GM23338 (cell line): ENCODE measurements at regions not wholly inside any gene's neighbourhood (a gene's known extent, or its start where the extent isn't known, plus 50 kb on each side); places are given as distances from the start of the nearest gene placed in this dataset.

Experiments
- ATAC-seq: fragments of 200-7000 bp; cut with Tn5 transposase; 3 replicates; pipeline ENCODE4 v1.9.1; 2020
- DNase-seq: peaks from one replicate; pipeline ENCODE4 v3.0.0-alpha.2; 2015; ENCODE audit warnings: low spot score
- H2AFZ ChIP-seq: fragments of 200-600 bp; sonication (generic); 2 replicates; pipeline ENCODE4 v1.8.0; 2016; ENCODE audit warnings: antibody characterized with exemption, mild to moderate bottlenecking, moderate library complexity
- H3F3A ChIP-seq: fragments of 200-600 bp; sonication (generic); replicated peaks from 2 replicates; pipeline ENCODE4 v1.8.0; 2017; ENCODE audit warnings: antibody characterized with exemption, mixed run types, low read depth
- H3K27ac ChIP-seq: fragments of 200-600 bp; sonication (generic); 2 replicates; pipeline ENCODE4 v1.6.1; 2016; ENCODE audit warnings: low read depth
- H3K27me3 ChIP-seq: fragments of 200-600 bp; sonication (generic); 2 replicates; pipeline ENCODE4 v1.8.0; 2016; ENCODE audit warnings: mild to moderate bottlenecking, mixed run types, moderate library complexity; ENCODE audit not compliant: insufficient read depth
- H3K36me3 ChIP-seq: fragments of 200-600 bp; sonication (generic); 2 replicates; pipeline ENCODE4 v1.8.0; 2016; ENCODE audit warnings: mild to moderate bottlenecking; ENCODE audit not compliant: insufficient read depth
- H3K4me1 ChIP-seq: fragments of 200-600 bp; sonication (generic); 2 replicates; pipeline ENCODE4 v1.8.0; 2016; ENCODE audit warnings: mild to moderate bottlenecking, moderate library complexity; ENCODE audit not compliant: insufficient read depth
- H3K4me2 ChIP-seq: fragments of 200-600 bp; sonication (generic); 2 replicates; pipeline ENCODE4 v1.7.1; 2017; ENCODE audit warnings: mixed run types
- H3K4me3 ChIP-seq: fragments of 200-600 bp; sonication (generic); 2 replicates; pipeline ENCODE4 v1.6.1; 2016; ENCODE audit warnings: mixed run types
- H3K79me2 ChIP-seq: fragments of 200-600 bp; sonication (generic); replicated peaks from 2 replicates; pipeline ENCODE4 v1.8.0; 2017; ENCODE audit warnings: mild to moderate bottlenecking; ENCODE audit not compliant: insufficient read depth
- H3K9me2 ChIP-seq: fragments of 200-600 bp; sonication (generic); 2 replicates; pipeline ENCODE4 v1.8.0; 2017; ENCODE audit not compliant: insufficient read depth
- H4K20me1 ChIP-seq: fragments of 200-600 bp; sonication (generic); replicated peaks from 2 replicates; pipeline ENCODE4 v1.8.0; 2017; ENCODE audit warnings: mild to moderate bottlenecking; ENCODE audit not compliant: insufficient read depth
- H3K27ac Mint-ChIP-seq: 2 replicates; pipeline ENCODE4 v1.8.0; 2020; ENCODE audit warnings: inconsistent platforms, mild to moderate bottlenecking, moderate library complexity, mixed read lengths
- H3K27me3 Mint-ChIP-seq: 3 replicates; pipeline ENCODE4 v1.8.0; 2022; ENCODE audit warnings: low read depth, mild to moderate bottlenecking, moderate library complexity, mixed read lengths, inconsistent platforms; ENCODE audit not compliant: insufficient read depth, poor library complexity
- H3K36me3 Mint-ChIP-seq: 3 replicates; pipeline ENCODE4 v1.8.0; 2021; ENCODE audit warnings: low read depth, mild to moderate bottlenecking, inconsistent platforms, moderate library complexity, mixed read lengths
- H3K4me1 Mint-ChIP-seq: 3 replicates; pipeline ENCODE4 v1.8.0; 2020; ENCODE audit warnings: mild to moderate bottlenecking, inconsistent platforms, mixed read lengths
- H3K4me3 Mint-ChIP-seq: 3 replicates; pipeline ENCODE4 v1.8.0; 2021; ENCODE audit warnings: moderate library complexity, mild to moderate bottlenecking, inconsistent platforms, mixed read lengths
- H3K9me3 Mint-ChIP-seq: 3 replicates; pipeline ENCODE4 v1.8.0; 2020; ENCODE audit warnings: moderate library complexity, mild to moderate bottlenecking, inconsistent platforms, mixed read lengths
- CREB1 ChIP-seq: fragments of 250-450 bp; sonication (Bioruptor Pico); IDR thresholded peaks from 2 replicates; pipeline ENCODE4 v1.5.0; 2020; ENCODE audit warnings: low read depth, mild to moderate bottlenecking, moderate library complexity
- ETS1 ChIP-seq: IDR thresholded peaks from 2 replicates; pipeline ENCODE4 v1.6.1; 2016; ENCODE audit warnings: antibody characterized with exemption
- EZH2 ChIP-seq: fragments of 200-600 bp; sonication (generic); IDR thresholded peaks from one replicate; pipeline ENCODE4 v1.8.0; 2017; ENCODE audit warnings: antibody characterized with exemption, mild to moderate bottlenecking, low read depth; ENCODE audit not compliant: unreplicated experiment
- EZH2phosphoT487 ChIP-seq: fragments of 200-600 bp; sonication (generic); IDR thresholded peaks from one replicate; pipeline ENCODE4 v1.8.1; 2018; ENCODE audit warnings: antibody characterized with exemption; ENCODE audit not compliant: unreplicated experiment
- JUNB ChIP-seq: IDR thresholded peaks from one replicate; pipeline ENCODE4 v1.6.1; 2016; ENCODE audit warnings: antibody characterized with exemption; ENCODE audit not compliant: unreplicated experiment
- NANOG ChIP-seq: IDR thresholded peaks from 2 replicates; pipeline ENCODE4 v1.6.1; 2016; ENCODE audit warnings: antibody characterized with exemption, borderline replicate concordance
- POLR2AphosphoS5 ChIP-seq: IDR thresholded peaks from 2 replicates; pipeline ENCODE4 v1.6.1; 2016; ENCODE audit warnings: antibody characterized with exemption, low read depth
- STAT1 ChIP-seq: IDR thresholded peaks from one replicate; pipeline ENCODE4 v1.6.1; 2016; ENCODE audit warnings: antibody characterized with exemption; ENCODE audit not compliant: unreplicated experiment
- ZNF114 ChIP-seq: fragments of 250-450 bp; sonication (Bioruptor Pico); IDR thresholded peaks from 2 replicates; pipeline ENCODE4 v1.5.0; 2020; ENCODE audit warnings: mild to moderate bottlenecking, moderate library complexity
- ZNF331 ChIP-seq: fragments of 250-450 bp; sonication (Bioruptor Pico); IDR thresholded peaks from 2 replicates; pipeline ENCODE4 v1.5.0; 2020; ENCODE audit warnings: low read depth, mild to moderate bottlenecking, moderate library complexity
- ZNF462 ChIP-seq: fragments of 250-450 bp; sonication (Bioruptor Pico); IDR thresholded peaks from 2 replicates; pipeline ENCODE4 v1.5.0; 2020; ENCODE audit warnings: mild to moderate bottlenecking, moderate library complexity
- TF ChIP-seq, protein P1 (sequence below): IDR thresholded peaks from one replicate; pipeline ENCODE4 v1.6.1; 2018; ENCODE audit warnings: antibody characterized with exemption; ENCODE audit not compliant: unreplicated experiment
- TF ChIP-seq, protein P2 (sequence below), 2 experiments: fragments of 200-600 bp in 1 of 2; sonication (generic) in 1 of 2; conservative IDR thresholded peaks; 2 replicates each; pipeline versions ENCODE4 v1.5.1 to v1.6.1; 2016 to 2017; ENCODE audit warnings: antibody characterized with exemption in 2 of 2, low read depth in 2 of 2, mild to moderate bottlenecking in 2 of 2, moderate library complexity in 1 of 2

GRCh38 chr7:360454-361100 lies 70.6 kb downstream of the FOXL3 start:
- no peak overlapping the region for H3K27ac Mint-ChIP-seq
- peak overlapping the region; percentile 32; the same call in 1 of the 2 replicates for H3K27ac ChIP-seq
- H3K9me2 ChIP-seq = no peaks in the 10 kb centered on the region
- no peak overlapping the region for H3K4me3 ChIP-seq
- H3K27me3 Mint-ChIP-seq = no peaks in the 10 kb centered on the region
- no peak overlapping the region for H3K4me3 Mint-ChIP-seq
- H3K36me3 ChIP-seq = no peaks in the 10 kb centered on the region
- H3K9me3 Mint-ChIP-seq = no peaks in the 10 kb centered on the region; the same call in 2 of the 3 replicates
- no peak overlapping the region for H3K4me2 ChIP-seq
- no peaks in the 10 kb centered on the region for H3K27me3 ChIP-seq
- peaks cover 16% of the 10 kb centered on the region for H3K4me1 Mint-ChIP-seq
- no peaks in the 10 kb centered on the region for H4K20me1 ChIP-seq
- no peaks in the 10 kb centered on the region for H3K79me2 ChIP-seq
- no peak for TF ChIP-seq ZNF114 (CRISPR knock-in tag)
- no peak for TF ChIP-seq ZNF331 (CRISPR knock-in tag)
- TF ChIP-seq ZNF462 (CRISPR knock-in tag) = no peak
- no peak for TF ChIP-seq ETS1
- TF ChIP-seq, protein P1, sequence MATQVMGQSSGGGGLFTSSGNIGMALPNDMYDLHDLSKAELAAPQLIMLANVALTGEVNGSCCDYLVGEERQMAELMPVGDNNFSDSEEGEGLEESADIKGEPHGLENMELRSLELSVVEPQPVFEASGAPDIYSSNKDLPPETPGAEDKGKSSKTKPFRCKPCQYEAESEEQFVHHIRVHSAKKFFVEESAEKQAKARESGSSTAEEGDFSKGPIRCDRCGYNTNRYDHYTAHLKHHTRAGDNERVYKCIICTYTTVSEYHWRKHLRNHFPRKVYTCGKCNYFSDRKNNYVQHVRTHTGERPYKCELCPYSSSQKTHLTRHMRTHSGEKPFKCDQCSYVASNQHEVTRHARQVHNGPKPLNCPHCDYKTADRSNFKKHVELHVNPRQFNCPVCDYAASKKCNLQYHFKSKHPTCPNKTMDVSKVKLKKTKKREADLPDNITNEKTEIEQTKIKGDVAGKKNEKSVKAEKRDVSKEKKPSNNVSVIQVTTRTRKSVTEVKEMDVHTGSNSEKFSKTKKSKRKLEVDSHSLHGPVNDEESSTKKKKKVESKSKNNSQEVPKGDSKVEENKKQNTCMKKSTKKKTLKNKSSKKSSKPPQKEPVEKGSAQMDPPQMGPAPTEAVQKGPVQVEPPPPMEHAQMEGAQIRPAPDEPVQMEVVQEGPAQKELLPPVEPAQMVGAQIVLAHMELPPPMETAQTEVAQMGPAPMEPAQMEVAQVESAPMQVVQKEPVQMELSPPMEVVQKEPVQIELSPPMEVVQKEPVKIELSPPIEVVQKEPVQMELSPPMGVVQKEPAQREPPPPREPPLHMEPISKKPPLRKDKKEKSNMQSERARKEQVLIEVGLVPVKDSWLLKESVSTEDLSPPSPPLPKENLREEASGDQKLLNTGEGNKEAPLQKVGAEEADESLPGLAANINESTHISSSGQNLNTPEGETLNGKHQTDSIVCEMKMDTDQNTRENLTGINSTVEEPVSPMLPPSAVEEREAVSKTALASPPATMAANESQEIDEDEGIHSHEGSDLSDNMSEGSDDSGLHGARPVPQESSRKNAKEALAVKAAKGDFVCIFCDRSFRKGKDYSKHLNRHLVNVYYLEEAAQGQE = no peak
- no peak for TF ChIP-seq POLR2AphosphoS5
- no peak for TF ChIP-seq JUNB
- no peak for TF ChIP-seq CREB1 (CRISPR knock-in tag)
- TF ChIP-seq EZH2 = no peak
- TF ChIP-seq, protein P2, sequence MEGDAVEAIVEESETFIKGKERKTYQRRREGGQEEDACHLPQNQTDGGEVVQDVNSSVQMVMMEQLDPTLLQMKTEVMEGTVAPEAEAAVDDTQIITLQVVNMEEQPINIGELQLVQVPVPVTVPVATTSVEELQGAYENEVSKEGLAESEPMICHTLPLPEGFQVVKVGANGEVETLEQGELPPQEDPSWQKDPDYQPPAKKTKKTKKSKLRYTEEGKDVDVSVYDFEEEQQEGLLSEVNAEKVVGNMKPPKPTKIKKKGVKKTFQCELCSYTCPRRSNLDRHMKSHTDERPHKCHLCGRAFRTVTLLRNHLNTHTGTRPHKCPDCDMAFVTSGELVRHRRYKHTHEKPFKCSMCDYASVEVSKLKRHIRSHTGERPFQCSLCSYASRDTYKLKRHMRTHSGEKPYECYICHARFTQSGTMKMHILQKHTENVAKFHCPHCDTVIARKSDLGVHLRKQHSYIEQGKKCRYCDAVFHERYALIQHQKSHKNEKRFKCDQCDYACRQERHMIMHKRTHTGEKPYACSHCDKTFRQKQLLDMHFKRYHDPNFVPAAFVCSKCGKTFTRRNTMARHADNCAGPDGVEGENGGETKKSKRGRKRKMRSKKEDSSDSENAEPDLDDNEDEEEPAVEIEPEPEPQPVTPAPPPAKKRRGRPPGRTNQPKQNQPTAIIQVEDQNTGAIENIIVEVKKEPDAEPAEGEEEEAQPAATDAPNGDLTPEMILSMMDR (conservative IDR thresholded peaks at IDR 0.05; ENCODE audit: low read depth in 2 of 2) = no peak
- no peak for TF ChIP-seq EZH2phosphoT487
- no peak for TF ChIP-seq NANOG
- TF ChIP-seq STAT1 = no peak
- DNase-seq (no peak), ATAC-seq (peak; percentile 33)
- no peaks in the 10 kb centered on the region for H3F3A ChIP-seq
- peaks cover 3% of the 10 kb centered on the region; the same call in 2 of the 3 replicates for H3K36me3 Mint-ChIP-seq
- peak overlapping the region; percentile 83; the same call in 1 of the 2 replicates for H2AFZ ChIP-seq
- 0 out of 2 replicates have a peak, but pooled peaks cover under 1% of the 10 kb centered on the region for H3K4me1 ChIP-seq
